WTC11 (cell line): ENCODE measurements at regions not wholly inside any gene's neighbourhood (a gene's known extent, or its start where the extent isn't known, plus 50 kb on each side); places are given as distances from the start of the nearest gene placed in this dataset.

Source experiments
- CTCF ChIP-seq: fragments of 200-600 bp; IDR thresholded peaks from 2 replicates; pipeline ENCODE4 v1.8.0; 2022; ENCODE audit warnings: antibody characterized with exemption
- TP53 ChIP-seq: sonication (generic); formaldehyde crosslinking; IDR thresholded peaks from 2 replicates; pipeline ENCODE4 v1.8.1; 2023; ENCODE audit warnings: mild to moderate bottlenecking, missing genetic modification reagents
- TF ChIP-seq, protein P1 (sequence below): sonication (generic); formaldehyde crosslinking; IDR thresholded peaks from 2 replicates; pipeline ENCODE4 v1.8.1; 2023; ENCODE audit warnings: mild to moderate bottlenecking, missing genetic modification reagents
- TF ChIP-seq, protein P2 (sequence below): fragments of 250-450 bp; sonication (Bioruptor Pico); IDR thresholded peaks from 2 replicates; pipeline ENCODE4 v1.9.0; 2021; ENCODE audit warnings: mild to moderate bottlenecking

- TF ChIP-seq, protein P1, sequence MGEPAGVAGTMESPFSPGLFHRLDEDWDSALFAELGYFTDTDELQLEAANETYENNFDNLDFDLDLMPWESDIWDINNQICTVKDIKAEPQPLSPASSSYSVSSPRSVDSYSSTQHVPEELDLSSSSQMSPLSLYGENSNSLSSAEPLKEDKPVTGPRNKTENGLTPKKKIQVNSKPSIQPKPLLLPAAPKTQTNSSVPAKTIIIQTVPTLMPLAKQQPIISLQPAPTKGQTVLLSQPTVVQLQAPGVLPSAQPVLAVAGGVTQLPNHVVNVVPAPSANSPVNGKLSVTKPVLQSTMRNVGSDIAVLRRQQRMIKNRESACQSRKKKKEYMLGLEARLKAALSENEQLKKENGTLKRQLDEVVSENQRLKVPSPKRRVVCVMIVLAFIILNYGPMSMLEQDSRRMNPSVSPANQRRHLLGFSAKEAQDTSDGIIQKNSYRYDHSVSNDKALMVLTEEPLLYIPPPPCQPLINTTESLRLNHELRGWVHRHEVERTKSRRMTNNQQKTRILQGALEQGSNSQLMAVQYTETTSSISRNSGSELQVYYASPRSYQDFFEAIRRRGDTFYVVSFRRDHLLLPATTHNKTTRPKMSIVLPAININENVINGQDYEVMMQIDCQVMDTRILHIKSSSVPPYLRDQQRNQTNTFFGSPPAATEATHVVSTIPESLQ (CRISPR knock-in tag) = no peak
- TF ChIP-seq CTCF (no peak), TP53 (CRISPR knock-in tag) (no peak)
- TF ChIP-seq, protein P2, sequence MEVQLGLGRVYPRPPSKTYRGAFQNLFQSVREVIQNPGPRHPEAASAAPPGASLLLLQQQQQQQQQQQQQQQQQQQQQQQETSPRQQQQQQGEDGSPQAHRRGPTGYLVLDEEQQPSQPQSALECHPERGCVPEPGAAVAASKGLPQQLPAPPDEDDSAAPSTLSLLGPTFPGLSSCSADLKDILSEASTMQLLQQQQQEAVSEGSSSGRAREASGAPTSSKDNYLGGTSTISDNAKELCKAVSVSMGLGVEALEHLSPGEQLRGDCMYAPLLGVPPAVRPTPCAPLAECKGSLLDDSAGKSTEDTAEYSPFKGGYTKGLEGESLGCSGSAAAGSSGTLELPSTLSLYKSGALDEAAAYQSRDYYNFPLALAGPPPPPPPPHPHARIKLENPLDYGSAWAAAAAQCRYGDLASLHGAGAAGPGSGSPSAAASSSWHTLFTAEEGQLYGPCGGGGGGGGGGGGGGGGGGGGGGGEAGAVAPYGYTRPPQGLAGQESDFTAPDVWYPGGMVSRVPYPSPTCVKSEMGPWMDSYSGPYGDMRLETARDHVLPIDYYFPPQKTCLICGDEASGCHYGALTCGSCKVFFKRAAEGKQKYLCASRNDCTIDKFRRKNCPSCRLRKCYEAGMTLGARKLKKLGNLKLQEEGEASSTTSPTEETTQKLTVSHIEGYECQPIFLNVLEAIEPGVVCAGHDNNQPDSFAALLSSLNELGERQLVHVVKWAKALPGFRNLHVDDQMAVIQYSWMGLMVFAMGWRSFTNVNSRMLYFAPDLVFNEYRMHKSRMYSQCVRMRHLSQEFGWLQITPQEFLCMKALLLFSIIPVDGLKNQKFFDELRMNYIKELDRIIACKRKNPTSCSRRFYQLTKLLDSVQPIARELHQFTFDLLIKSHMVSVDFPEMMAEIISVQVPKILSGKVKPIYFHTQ = no peak
Measured at GRCh38 chr4:18314731-18315130, 293.2 kb upstream of the LCORL start.
